ENCODE measurements at regions not wholly inside any gene's neighbourhood (a gene's known extent, or its start where the extent isn't known, plus 50 kb on each side); places are given as distances from the start of the nearest gene placed in this dataset.

DNA sequence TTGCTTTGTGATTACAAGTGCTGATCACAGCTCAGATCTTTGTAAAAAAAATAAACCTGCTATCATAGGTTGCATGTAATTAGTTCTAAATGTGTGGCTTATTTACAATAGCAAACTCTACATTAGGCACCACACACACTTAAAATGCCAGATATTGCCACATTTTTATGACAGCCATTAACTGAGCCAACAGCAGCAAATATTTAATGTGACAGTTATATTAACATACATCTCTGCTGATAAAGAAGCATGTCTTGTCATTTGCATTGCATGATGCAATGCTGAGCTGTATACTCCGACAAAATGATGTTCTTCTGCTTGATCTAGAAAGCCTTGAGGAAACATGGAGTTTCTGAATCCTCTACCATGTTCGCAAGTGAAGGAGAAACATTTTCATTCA, 273.6 kb upstream of the VEPH1 start:
- TF ChIP-seq POLR2A (IDR thresholded peaks at IDR 0.05) = no peak
- TF ChIP-seq, protein P1, sequence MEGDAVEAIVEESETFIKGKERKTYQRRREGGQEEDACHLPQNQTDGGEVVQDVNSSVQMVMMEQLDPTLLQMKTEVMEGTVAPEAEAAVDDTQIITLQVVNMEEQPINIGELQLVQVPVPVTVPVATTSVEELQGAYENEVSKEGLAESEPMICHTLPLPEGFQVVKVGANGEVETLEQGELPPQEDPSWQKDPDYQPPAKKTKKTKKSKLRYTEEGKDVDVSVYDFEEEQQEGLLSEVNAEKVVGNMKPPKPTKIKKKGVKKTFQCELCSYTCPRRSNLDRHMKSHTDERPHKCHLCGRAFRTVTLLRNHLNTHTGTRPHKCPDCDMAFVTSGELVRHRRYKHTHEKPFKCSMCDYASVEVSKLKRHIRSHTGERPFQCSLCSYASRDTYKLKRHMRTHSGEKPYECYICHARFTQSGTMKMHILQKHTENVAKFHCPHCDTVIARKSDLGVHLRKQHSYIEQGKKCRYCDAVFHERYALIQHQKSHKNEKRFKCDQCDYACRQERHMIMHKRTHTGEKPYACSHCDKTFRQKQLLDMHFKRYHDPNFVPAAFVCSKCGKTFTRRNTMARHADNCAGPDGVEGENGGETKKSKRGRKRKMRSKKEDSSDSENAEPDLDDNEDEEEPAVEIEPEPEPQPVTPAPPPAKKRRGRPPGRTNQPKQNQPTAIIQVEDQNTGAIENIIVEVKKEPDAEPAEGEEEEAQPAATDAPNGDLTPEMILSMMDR (IDR thresholded peaks at IDR 0.05) = no peak
- no peak for TF ChIP-seq EP300 (IDR thresholded peaks at IDR 0.05)
